GM18868 (cell line): ENCODE measurements at regions not wholly inside any gene's neighbourhood (a gene's known extent, or its start where the extent isn't known, plus 50 kb on each side); places are given as distances from the start of the nearest gene placed in this dataset.
A peak's percentile ranks its signal among the peaks of the same experiment; 100 is the strongest.
"Not testable (repeated sequence)": the region's sequence is repeated elsewhere in the genome, so short reads cannot be mapped to it uniquely, and the experiment has no call there.

Source experiments
- ATAC-seq: cut with Tn5 transposase; IDR thresholded peaks from one replicate; pipeline ENCODE4 v1.9.1; 2021; ENCODE audit warnings: mild to moderate bottlenecking, moderate library complexity; ENCODE audit not compliant: unreplicated experiment

DNA sequence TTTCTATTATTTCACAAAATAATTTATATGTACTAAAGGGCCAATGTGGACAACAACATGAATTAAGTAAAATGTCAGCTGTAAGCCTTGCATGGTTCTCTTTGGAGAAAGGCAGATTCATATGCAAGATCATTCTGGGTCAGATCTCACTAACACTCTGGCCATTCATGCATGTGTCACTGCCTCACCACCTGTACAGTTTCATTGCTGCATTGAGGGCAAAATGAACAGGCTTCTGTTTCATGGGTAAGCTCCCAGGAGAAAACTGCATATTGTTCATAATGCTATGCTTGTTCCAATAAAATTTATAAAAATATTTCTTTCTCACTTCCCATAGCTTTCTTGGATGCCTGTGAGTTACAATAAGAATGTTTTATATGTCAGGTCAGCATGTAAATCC lies 275.2 kb downstream of the ZNF248 start:
- no peak for ATAC-seq

DNA sequence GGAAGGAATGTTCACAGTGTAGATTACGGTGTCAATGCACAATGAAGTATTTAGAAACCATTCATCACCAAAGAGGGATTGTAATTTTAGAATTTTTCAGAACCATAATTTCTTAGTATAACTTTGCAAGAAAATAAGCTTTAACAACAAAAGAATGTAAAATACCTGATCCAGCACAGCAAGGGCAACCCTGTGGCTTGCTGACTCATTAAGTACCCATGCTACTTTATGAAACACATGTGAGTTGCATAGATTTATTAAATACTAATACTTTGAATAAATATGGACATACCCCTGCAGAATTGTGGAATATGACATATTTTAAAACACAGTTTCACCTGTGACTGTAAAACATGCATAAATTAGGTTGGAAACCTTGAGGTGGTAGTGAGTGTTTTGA lies 281.3 kb downstream of the ZNF248 start:
- no peak for ATAC-seq

DNA sequence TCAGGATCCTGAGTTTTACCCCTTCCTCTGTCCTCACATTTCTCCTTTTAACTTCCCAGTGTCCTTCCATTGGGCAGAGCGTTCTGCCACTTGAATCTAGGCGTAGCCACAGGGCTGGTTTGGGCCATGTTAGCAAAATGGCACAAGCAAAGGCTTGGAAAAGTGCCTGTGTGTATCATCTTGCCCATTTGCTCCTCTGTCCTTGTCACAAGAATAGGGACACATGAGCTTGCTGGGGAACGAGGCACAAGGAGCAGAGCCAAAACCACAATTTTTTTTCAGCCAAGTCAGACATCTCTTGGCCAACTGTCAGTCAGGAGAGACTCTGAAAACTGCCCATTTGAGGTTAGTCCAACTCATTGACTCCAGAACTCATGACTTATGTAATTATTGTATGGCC lies 285.2 kb downstream of the ZNF248 start:
- ATAC-seq, result no peak

DNA sequence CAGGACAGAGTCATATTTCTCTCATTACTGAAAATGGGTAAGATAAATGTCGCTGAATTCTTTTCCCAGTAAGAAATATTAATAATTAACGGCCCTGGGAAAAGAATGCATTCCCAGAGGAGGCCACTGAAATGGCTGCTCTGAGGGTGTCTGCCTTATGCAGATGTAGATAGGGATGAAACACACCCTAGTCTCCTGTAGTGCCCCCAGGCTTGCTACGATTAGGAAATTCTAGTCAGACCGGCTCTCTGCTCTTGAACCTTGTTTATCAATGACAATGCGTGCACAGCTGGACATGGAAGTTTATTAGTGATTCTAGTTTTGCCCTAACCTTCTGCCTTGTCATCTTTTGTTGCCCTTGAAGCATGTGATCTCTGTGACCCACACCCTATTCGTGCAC lies 291.1 kb downstream of the ZNF248 start:
- ATAC-seq, result no peak

DNA sequence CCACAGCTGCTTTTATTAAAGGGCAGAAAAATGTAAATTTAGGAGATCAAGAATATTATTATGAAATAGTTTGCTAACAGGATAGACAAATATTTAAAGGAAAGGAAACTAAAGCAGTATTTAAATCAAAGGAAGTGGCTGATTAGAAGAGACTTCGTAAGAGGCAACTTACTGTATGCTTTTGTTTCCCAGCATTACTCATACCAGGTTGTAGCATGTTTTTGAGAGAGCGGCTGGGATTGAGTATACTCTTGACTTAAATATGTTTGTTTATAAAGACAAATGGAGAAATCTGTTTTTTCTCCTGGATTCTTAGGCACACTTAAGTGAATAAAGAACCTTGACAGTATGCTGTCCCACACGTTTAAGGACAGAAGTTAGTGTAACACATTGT lies 293.7 kb downstream of the ZNF248 start:
- ATAC-seq, result no peak

DNA sequence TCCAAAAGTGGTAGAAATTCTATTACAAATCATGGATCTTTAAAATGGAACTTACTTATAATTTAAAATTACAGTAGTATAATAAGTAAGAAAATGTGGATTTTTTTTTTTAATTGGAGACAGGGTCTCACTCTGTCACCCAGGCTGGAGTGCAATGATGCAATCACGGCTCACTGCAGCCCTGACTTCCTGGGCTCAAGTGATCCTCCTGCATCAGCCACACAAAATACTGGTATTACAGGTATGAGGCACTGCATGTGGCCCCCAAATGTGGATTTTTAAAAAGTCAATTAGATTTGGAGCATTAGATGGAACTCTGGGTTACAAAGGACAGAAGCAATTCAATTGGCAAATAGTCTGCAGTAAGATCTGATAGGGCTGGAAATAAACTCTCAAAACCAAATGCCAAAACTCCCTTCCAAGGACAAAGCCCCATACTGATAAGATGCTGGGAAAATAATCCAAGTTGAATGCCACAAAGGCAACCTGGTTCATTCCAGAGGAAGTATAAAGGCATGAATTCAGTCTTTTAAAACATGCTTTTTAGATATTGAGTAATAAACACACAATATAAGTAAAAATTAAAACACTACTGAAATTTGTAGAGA lies 294.2 kb downstream of the ZNF248 start:
- no peak for ATAC-seq

DNA sequence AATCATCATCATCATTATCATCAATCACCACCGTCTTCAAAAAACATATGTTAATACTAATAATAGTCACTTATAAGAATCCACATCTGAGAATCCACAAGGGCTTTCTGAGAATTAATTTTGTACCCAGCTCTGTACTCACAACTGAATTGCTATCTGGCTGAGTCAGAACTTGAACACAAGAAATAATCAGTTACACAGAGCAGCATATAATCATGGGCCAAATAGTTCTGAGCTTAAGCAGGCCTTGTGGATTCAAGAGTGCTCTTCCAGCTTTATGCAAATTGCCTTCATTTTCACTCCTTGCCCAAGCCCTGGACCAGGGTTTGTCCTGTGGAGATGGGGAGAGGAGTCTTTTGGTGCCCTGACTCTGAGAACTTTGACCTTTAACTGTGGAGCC lies 304.5 kb downstream of the ZNF248 start:
- no peak for ATAC-seq

DNA sequence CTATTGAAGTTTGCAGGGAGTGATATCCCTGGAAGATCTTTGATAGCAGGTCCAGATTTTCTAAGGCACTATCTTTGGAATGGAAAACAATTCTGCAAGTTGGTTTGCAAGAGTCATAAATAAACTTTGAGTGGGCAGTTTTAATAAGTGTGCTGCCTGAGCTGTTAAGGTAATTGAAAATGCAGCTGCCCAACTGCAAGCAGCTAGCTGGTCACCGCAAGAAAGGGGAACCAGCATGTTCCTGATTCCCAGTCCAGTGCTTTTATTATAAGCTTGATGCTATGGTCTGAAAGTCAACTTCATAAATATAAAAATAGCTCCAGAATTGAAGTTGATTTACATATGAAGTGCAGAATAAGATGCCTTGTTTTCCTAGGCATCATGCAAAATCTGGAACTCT lies 308.4 kb downstream of the ZNF248 start:
- no peak for ATAC-seq

DNA sequence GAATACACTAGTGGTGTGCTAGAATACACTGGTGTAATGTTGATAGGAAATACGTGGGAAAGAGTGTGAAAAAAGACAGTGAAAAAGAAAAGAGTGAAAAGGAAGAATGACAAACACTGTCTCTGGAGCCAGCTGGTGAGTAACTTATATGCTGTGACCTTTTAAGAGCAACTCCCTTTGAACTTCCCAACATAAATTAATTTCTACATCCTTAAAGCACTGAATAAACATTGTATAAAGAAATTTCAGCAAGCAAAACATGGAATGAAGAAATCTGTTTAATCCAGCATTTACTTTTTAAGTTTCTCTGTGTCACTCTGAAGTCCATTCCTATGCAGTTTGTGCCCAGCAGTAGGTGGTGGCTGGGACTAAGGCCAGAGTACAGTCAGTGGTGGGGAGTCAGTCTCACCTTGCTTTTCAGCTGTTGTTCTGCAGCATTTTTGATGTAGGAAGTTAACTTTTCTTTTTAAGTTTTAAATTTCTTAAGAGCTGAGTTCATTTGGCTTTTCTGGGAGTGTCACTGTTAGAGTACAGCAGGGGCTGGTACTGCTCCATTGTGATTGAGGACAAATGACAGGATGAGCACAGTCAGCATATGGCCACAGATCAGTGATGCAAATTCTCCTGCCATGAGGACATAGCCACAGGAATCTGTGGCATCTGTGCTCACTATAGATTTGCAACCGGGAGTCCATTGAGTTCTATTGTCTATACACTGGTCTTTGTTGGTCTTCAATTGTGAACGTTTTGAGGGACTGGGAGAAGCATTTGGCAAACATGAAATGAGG lies 321.8 kb downstream of the ZNF248 start:
- no peak for ATAC-seq

DNA sequence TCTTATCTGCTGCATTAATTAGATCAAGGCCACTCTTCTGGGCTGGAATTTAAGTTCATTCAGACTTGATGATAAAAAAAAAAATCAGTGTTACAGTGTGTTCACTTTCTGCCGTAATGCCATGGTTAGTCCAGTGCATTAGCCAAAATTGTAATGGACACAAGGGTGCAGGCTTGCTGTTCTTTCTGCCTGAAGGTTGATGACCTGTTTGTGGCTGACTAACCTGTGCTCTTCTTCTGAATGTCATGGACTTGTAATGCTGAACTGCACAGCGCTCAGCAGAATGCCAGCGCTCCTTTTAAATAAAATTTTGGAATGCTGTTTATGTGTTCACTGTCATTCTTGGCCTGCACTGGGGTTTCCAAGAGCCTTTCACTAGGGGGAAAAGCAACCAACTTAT lies 323.2 kb downstream of the ZNF248 start:
- no peak for ATAC-seq

DNA sequence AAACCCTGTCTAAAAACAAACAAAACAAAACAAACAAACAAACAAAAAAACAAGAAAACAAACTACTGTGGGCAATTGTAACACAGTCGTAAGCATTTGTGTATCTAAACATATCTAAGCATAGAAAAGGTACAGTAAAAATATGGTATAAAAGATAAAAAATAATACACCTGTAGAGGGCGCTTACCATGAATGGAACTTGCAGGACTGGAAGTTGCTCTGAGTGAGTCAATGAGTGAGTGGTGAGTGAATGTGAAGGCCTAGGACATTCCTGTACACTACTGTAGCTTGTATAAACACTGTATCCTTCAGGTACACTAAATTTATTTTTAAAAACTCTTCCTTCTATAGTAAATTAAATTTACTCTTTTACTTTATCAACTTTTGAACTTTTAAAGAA lies 332.0 kb downstream of the ZNF248 start:
- not testable (repeated sequence) for ATAC-seq

DNA sequence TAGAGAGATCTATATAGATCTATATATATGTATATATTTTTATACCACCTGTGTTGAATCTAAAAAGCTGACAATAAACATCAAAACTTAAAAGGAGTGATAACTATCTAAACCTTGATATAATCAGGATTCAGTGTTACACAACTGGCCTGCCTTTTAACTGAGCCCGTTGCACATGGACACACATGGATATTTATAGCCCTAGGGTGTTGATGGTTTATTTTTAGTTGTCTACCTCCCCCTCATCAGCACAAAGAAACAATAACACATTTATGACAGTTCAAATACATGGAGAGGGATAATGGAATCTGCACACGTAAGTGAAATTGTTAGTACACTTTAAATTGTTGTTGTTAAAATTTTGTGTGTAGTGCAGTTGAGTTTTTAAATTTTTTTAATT lies 336.9 kb downstream of the ZNF248 start:
- no peak for ATAC-seq

DNA sequence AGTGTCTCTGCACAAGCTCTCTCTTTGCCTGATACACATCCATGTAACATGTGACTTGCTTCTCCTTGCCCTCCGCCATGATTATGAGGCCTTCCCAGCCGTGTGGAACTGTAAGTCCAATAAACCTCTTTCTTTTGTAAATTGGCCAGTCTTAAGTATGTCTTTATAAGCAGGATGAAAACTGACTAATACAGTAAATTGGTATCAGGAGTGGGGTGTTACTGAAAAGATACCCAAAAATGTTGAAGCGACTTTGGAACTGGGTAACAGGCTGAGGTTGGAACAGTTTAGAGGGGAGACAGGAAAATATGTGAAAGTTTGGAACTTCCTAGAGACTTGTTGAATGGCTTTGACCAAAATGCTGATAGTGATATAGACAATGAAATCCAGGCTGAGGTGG lies 346.9 kb downstream of the ZNF248 start:
- not testable (repeated sequence) for ATAC-seq

DNA sequence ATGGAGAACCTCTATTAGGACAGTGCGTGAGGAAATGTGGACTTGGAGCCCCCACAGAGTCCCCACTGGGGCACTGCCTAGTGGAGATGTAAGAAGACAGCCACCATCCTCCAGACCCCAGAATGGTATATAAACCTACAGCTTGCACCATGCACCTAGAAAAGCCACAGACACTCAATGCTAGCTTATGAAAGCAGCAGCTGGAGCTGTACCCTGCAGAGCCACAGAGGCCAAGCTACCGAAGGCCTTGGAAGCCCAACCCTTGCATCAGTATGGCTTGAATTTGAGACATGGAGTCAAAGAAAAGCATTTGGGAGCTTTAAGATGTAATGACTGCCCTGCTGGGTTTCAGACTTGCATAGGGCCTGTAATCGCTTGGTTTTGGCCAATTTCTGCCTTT lies 361.3 kb downstream of the ZNF248 start:
- no peak for ATAC-seq

DNA sequence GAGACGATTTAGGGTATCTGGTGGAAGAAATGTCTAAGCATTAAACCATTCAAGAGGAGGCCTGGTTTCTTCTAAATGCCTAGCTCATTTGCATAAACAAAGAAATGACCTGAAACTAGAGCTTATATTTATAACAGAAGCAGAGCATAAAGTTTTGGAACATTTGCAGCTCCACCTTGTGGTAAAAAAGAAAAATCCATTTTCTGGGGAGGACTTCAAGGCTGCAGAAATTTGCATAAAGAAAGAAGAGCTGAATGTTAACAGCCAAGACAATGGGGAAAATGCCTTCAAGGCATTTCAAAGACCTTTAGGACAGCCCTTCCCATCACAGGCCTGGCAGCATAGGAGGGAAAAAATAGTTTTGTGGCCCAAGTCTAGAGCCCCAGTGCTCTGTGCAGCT lies 362.0 kb downstream of the ZNF248 start:
- peak; percentile 83 for ATAC-seq

DNA sequence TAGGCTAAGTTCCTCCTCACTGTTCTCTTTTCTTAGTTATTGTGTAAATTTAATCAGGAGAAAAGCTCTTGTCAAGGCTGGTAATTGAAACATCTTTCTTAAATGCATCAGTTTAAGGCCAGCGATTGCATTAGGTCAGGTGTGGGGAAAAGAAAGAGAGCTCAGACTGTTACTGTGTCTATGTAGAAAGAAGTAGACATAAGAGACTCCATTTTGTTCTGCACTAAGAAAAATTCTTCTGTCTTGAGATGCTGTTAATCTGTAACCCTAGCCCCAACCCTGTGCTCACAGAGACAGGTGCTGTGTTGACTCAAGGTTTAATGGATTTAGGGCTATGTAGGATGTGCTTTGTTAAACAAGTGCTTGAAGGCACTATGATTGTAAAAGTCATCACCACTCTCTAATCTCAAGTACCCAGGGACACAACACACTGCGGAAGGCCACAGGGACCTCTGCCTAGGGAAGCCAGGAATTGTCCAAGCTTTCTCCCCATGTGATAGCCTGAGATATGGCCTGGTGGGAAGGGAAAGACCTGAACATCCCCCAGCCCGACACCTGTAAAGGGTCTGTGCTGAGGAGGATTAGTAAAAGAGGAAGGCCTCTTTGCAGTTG lies 364.1 kb downstream of the ZNF248 start:
- ATAC-seq, result not testable (repeated sequence)

DNA sequence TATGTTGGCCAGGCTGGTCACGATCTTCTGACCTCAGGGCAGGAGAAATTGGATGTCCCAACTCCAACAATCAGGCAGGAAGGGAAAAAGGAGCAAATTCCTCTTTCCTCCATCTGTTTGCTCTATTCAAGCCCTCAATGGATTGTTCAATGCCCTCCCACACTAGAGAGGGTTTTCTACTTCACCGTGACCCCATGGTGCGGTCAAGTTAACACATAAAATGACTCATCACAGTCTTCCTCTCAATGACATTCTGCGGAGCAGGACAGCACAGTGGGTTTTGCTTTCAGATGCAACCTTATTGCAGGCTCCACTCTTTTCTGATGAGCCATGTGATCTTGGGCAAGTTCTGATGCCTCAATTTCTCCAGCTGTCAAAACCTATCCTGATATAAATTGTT lies 364.9 kb downstream of the ANKRD30A start:
- no peak for ATAC-seq

DNA sequence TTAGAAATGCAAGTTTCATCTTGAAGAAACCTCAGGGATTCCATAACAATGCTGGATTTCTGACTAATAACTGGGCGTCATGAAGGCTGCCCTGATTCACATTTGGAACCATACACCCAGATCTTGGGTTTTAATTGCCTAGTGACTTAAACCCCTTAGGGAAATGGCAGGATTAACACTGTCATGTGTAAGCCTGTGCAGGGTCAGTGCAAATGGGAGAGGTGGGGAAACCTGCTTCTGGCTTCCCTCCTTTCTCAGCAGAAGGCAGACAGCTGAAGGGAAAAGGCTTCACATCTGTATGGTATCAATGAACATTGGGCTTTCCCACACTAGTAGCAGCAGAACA lies 364.2 kb downstream of the ANKRD30A start:
- ATAC-seq, result peak; percentile 21

DNA sequence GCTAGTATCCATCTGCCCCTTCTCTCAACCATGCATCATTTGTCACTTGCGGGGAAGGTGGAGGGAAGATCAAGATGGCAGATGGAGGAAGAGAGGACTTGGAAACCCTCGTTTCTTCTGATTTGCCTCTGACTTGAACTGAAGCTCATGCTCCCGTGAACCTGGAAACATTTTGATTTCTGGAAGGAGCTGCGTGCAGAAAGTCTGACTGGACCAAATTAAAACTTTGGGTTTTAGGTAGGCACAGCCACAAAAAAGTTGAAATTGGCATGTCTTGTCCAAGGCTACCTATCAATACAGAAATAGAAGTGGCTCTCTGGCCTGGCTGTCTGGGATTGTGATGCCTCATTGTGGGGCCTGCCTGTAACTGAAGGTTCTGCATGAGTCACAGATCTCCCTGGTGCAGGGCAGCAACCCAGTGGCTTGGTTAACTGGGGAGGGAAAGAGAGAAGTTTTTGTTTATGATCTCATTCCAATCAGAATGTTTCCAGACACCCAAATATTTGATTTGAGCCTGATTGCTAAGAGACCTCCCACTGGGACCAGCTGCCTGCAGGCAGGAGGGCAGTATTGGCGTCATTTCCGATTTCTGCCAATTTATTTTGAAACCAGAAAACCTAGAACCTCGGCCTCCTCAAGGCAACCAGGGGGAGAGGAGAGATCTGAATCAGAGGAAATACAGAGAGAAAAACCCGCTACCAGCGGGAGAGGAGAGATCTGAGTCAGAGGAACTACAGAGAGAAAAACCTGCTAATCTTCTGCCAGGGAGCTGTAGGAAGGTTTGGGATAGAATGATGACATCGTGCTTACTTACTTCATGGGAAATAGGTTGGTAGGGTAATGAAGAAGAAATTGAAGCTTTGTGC lies 363.6 kb downstream of the ANKRD30A start:
- ATAC-seq, result peak; percentile 58

DNA sequence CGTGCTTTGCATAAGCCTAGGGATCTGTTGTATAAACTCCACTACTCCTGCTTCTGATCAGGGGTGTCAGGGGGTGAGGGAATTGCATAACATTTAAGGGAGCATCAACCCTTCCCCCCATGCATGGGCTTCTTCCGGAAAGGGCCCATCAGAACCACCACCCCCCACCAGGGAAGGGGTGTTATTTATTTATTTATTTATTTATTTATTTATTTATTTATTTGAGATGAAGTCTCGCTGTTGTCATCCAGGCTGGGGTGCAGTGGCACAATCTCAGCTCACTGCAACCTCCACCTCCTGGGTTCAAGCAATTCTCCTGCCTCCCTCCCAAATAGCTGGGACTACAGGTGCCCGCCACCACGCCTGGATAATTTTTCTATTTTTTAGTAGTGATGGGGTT lies 355.2 kb downstream of the ANKRD30A start:
- ATAC-seq, result not testable (repeated sequence)

DNA sequence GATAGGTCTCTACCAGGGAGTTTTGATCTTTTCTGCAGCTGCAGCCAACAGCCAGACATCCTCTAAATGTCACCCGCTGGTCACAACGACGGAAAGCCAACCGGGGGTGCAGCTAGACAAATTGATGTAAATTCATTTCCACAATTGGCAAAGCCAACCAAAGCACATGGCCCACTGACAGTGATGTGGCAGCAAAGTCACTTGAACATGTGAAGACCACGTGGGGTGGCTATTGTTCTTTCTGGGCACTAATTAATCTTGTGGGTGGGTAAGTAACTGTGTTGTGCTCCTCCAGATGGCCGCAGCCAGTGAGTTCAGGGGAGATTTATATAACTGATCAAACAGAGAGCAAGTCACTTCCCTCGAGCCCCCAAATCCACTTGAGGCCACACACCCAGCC lies 354.1 kb downstream of the ANKRD30A start:
- no peak for ATAC-seq

DNA sequence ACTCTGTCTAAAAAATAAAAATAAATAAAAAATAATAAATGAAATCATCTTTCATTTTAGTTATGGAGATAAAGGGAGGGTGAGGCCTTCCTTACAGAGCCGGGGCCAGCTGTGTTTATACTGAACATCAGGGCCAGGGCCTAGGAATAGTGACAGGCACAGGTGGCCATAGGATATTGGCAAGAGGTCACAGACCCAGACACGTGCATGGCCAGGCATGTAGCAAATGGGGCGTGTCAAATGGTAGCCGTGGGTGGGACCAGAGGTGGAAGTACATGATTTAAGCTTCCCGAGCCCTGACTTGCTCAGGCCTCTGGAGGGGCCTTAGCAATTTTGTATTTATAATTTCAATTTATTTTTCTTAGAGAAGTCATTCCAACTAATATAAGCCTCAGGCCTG lies 353.0 kb downstream of the ANKRD30A start:
- ATAC-seq, result no peak
